ENCODE measurements at regions not wholly inside any gene's neighbourhood (a gene's known extent, or its start where the extent isn't known, plus 50 kb on each side); places are given as distances from the start of the nearest gene placed in this dataset.
"Not testable (repeated sequence)": the region's sequence is repeated elsewhere in the genome, so short reads cannot be mapped to it uniquely, and the experiment has no call there.

GRCh38 chr5:1606951-1607350 is 83.2 kb upstream of the LPCAT1 start:
- TF ChIP-seq POLR2A (IDR thresholded peaks at IDR 0.05; ENCODE audit: low read length); GATA1 (IDR thresholded peaks at IDR 0.05; ENCODE audit: low read depth, low read length): not testable (repeated sequence)

Measured in erythroblast (primary cell).